COLO829 (cell line): ENCODE measurements at regions not wholly inside any gene's neighbourhood (a gene's known extent, or its start where the extent isn't known, plus 50 kb on each side); places are given as distances from the start of the nearest gene placed in this dataset.

ENCODE experiments used
- DNase-seq: peaks from one replicate; pipeline ENCODE4 v3.0.0; 2012; ENCODE audit warnings: low spot score

DNA sequence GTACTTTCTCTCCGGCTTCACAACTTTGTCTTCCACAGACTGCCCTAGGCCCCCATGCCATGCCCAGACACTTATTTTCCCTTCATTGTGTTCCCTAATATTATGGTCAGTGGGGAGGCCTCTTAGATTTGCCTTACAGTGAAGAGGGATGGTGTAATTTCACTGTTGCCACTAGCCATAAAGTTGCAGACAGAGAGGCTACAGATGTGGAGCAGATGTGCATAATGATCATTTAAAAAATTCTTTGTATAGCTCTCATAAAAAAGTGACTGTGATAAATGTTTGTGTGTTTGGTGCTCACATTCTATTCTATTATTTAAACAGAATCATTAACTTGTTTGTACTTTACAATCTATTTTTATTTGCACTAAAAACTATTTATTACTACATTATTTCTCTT is 67.5 kb upstream of the FN1 start:
- DNase-seq, result no peak

DNA sequence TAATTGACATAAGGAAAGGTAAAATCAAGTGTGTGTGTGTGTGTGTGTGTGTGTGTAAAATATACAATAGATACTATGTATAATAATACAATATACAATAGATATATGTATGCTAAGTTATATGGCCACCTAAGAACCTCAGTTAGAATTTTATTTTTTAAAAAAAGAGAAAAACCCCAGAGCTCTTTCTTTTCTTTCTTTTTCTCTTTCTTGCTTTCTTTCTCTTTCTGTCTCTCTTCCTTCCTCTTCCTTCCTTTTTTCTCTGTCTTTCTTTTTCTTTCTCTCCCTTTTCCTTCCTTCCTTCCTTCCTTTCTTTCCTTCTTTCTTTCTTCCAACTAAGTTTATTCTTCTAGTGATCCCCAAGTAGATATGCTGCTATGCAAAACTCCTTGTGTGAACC is 64.6 kb upstream of the FN1 start:
- DNase-seq, result no peak

DNA sequence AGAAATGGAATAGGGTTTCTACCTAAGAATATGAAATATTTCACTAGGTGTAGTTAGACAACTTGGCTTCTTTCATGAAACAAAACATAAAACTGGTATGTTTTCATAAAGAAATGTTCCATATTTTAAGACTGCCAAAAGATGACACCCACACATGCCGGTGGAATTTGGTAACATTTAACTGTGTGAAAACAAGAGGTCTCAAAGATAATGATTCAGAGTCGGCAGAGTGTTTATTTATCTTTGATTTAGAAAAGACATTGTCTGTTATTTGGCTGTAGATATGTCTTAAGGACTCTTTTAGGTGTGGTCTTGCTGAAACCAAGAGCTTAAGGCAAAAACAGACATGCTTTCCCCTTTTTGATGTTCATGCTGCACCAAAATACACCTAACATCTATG is 63.5 kb upstream of the FN1 start:
- DNase-seq, result no peak

DNA sequence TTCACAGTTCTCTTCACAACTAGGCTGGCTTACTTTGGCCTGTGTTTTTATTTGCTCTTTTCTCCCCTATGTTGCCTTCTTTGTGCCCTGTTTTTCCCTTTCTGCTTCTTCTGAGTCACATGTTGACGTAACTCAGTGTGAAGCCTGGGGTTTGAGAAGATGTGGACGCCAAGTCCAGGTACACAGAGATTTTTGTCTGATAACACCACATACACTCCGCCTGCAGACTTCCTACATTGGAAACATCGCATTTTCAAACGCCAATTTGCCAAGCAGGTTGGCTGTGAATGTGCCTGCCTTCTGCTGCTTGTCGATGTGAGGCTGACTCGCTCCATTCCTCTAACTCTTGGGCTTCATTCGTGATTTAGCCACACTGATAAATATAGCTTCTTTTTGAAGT is 62.6 kb upstream of the FN1 start:
- DNase-seq, result no peak

DNA sequence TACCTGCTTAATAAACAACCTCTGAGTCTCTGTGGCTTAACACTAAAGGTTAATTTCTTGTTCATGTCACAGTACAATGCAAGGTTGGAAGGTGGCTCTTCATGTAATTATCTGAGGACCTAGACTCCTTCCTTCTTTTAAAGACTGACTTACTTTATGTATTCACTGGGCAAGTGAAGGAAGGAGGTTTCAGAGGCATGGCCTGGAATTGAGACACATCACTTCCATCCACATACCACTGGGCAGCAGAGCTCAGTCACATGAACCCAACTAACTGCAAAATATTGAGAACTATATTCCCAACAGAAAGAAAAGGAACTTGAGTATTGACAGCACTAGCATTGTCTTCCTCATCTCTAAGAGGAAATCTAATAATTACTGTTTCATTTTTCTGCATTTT is 57.5 kb upstream of the FN1 start:
- DNase-seq, result no peak

DNA sequence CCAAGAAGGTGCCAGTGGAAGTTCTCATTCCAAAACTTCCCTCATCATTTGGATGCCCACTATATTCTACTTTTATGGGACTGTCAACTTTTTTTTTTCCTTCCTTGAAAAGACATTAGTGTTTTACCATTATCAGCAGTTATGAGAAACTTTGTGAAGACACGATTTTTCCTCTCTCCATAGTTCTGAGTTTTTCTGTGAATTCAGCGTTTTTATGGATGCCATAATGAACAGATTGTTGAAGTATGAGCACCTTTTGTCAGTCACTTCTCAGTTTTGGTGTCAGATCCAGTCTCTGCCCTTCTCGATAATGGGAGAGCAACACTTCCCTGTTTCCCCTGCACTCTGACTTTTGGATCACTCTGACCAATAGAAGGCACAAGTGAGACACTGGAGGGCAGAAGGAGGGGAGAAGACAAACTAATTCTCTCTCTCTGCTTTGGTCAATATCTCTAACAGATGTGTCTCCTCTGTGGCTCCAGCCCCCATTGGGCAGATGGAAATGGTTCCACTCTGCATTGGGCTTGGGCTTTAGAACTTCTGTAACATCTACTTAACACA is 53.5 kb upstream of the FN1 start:
- DNase-seq, result no peak

DNA sequence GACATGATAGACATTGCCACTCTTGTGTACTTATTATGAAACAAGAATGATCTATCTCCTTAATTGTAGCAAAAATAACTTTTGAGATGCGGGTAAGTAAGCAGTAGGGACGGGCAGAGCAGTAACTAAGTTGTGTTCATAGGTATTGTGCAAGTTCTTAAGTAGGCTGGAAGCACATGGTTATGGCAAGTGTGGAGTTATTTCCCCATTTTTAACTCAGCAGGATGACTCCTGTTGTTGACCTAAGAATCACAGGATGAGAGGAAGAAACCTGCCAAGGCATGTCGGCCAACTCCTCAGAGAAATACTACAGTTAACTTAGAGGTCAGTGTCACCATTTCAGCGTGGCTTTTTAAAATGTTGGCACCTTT is 51.1 kb upstream of the FN1 start:
- no peak for DNase-seq

DNA sequence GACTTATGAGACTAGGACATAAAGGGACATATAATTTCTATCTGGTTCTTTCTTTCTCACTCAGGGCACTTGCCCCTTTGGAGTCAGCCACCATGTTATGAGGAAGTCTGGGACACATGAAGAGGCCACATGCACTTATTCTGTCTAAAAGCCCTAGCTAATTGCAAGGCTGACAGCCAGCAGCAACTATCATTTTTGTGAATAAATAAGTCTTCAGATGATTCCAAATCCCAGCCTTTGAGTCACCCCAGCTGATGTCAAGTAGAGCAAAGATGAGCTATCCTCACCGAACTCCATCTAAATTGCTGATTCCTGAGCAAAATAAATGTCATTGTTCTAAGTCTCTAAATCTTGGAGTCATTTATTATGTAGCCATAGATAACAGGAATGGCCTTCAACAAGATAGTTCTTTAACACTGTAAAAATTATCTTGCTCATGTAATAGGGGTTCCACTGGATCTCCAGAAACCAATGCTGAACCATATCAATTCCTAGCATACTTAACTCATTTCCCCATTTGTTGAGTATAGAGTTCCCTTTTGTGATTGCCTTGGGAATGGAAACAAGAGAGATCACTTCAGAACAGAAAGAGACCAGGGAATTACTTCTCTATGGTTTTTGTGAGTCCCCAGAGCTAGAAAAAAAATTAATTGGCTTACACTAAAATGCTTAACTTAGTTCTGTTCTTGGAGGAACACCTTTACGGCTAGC is 50.6 kb upstream of the FN1 start:
- no peak for DNase-seq
